ENCODE measurements at regions not wholly inside any gene's neighbourhood (a gene's known extent, or its start where the extent isn't known, plus 50 kb on each side); places are given as distances from the start of the nearest gene placed in this dataset.
"Not testable (repeated sequence)": the region's sequence is repeated elsewhere in the genome, so short reads cannot be mapped to it uniquely, and the experiment has no call there.

- TF ChIP-seq RELA (IDR thresholded peaks at IDR 0.05; ENCODE audit: borderline replicate concordance, partially characterized antibody) = no peak
Measured at GRCh38 chr5:62812621-62813255, 234.1 kb downstream of the LRRC70 start (continued).

GRCh38 chr5:62804819-62805218 is 226.2 kb downstream of the LRRC70 start:
- in situ Hi-C loops (cut with MboI); RAD21 ChIA-PET (ENCODE audit: unreplicated experiment): not testable (repeated sequence)

GRCh38 chr5:62795926-62796325 is 217.3 kb downstream of the LRRC70 start:
- POLR2A ChIA-PET = no interaction called here
- no peak for TF ChIP-seq MTA2 (IDR thresholded peaks at IDR 0.05; ENCODE audit: low read depth)
- TF ChIP-seq CREM (IDR thresholded peaks at IDR 0.05; ENCODE audit: low read depth) = no peak
- no peak for TF ChIP-seq NFIC (IDR thresholded peaks at IDR 0.05; ENCODE audit: low read depth, low read length)
- TF ChIP-seq PBX3 (IDR thresholded peaks at IDR 0.05; ENCODE audit: insufficient replicate concordance, low read depth, low read length) = no peak
- no peak for TF ChIP-seq FOXM1 (IDR thresholded peaks at IDR 0.05; ENCODE audit: low read depth, low read length)
- no peak for TF ChIP-seq ZBED1 (IDR thresholded peaks at IDR 0.05; ENCODE audit: borderline replicate concordance)
- no peak for TF ChIP-seq CTCF (IDR thresholded peaks at IDR 0.05 in 2 of 3, conservative IDR thresholded peaks at IDR 0.05 in 1 of 3; ENCODE audit: control insufficient read depth in 2 of 3, extremely low read depth in 1 of 3, insufficient read depth in 1 of 3, low read depth in 3 of 3, low read length in 3 of 3)
- no peak for TF ChIP-seq BRCA1 (IDR thresholded peaks at IDR 0.05; ENCODE audit: low read depth, low read length)

More at GRCh38 chr5:62804819-62805218, 226.2 kb downstream of the LRRC70 start:
- DNase-seq (ENCODE audit: low read depth, low spot score); H4K20me1 ChIP-seq (ENCODE audit: control insufficient read depth, insufficient read depth); CTCF ChIA-PET; H3K9me3 ChIP-seq (replicated peaks; ENCODE audit: control insufficient read depth, insufficient read depth, low read length); POLR2A ChIA-PET; BruUV-seq (replicated peaks); H3K27ac ChIP-seq (ENCODE audit: control insufficient read depth, insufficient read depth); ATAC-seq; H3K4me1 ChIP-seq (ENCODE audit: control insufficient read depth, insufficient read depth, low read length); SMC1A ChIA-PET (ENCODE audit: uncharacterized antibody, unreplicated experiment); H3K79me2 ChIP-seq (ENCODE audit: control insufficient read depth, insufficient read depth, low read length); H3K4me2 ChIP-seq (ENCODE audit: control insufficient read depth, insufficient read depth); H2AFZ ChIP-seq (ENCODE audit: control insufficient read depth, low read depth, low read length); intact Hi-C loops (cut with micrococcal nuclease; ENCODE audit: unreplicated experiment); FAIRE-seq; H3K27me3 ChIP-seq (replicated peaks in 1 of 2; ENCODE audit: control insufficient read depth in 2 of 2, insufficient read depth in 2 of 2, low read length in 1 of 2); H3K36me3 ChIP-seq (ENCODE audit: control insufficient read depth in 2 of 2, insufficient read depth in 2 of 2, low read length in 1 of 2); H3K4me3 ChIP-seq; H3K9ac ChIP-seq (ENCODE audit: control insufficient read depth, insufficient read depth, low read length): not testable (repeated sequence)
- WGBS (ENCODE audit: insufficient coverage, insufficient replicate concordance, low lambda C conversion rate, missing lambda C conversion rate) = 72% methylated on average over 13 of the region's 13 CpGs

More at GRCh38 chr5:62795926-62796325, 217.3 kb downstream of the LRRC70 start:
- BruUV-seq (replicated peaks) = no TSS peak
- DNase-seq (ENCODE audit: low read depth, low spot score) (no peak), ATAC-seq (no peak), FAIRE-seq (no peak)
- Histone ChIP-seq H3K4me3 (no peak overlapping the region), H3K9me3 (replicated peaks; ENCODE audit: control insufficient read depth, insufficient read depth, low read length) (no peaks in the 10 kb centered on the region), H3K36me3 (ENCODE audit: control insufficient read depth in 2 of 2, insufficient read depth in 2 of 2, low read length in 1 of 2) (no peaks in the 10 kb centered on the region), H3K4me2 (ENCODE audit: control insufficient read depth, insufficient read depth) (no peak overlapping the region), H3K9ac (ENCODE audit: control insufficient read depth, insufficient read depth, low read length) (no peak overlapping the region), H3K4me1 (ENCODE audit: control insufficient read depth, insufficient read depth, low read length) (no peaks in the 10 kb centered on the region), H4K20me1 (ENCODE audit: control insufficient read depth, insufficient read depth) (no peaks in the 10 kb centered on the region), H3K27me3 (replicated peaks in 1 of 2; ENCODE audit: control insufficient read depth in 2 of 2, insufficient read depth in 2 of 2, low read length in 1 of 2) (no peaks in the 10 kb centered on the region), H2AFZ (ENCODE audit: control insufficient read depth, low read depth, low read length) (no peak overlapping the region), H3K79me2 (ENCODE audit: control insufficient read depth, insufficient read depth, low read length) (no peaks in the 10 kb centered on the region), H3K27ac (ENCODE audit: control insufficient read depth, insufficient read depth) (no peak overlapping the region)
- in situ Hi-C loops (cut with MboI) (loop anchor here (25.0 kb wide), 1 partner anchor 584 kb away; no protein-coding TSS in a partner anchor), intact Hi-C loops (cut with micrococcal nuclease; ENCODE audit: unreplicated experiment) (no loop called here)
- ChIA-PET CTCF (interaction anchor here (0.6 kb wide), 2 partner anchors 15 to 390 kb away, joined by 3 to 6 read pairs; no protein-coding TSS in a partner anchor), RAD21 (ENCODE audit: unreplicated experiment) (no interaction called here), SMC1A (ENCODE audit: uncharacterized antibody, unreplicated experiment) (interaction anchor here (1.2 kb wide), 1 partner anchor 10 kb away, joined by 4 read pairs; no protein-coding TSS in a partner anchor)

Measured in GM12878 (cell line).